PFSK-1 (cell line): ENCODE measurements at regions not wholly inside any gene's neighbourhood (a gene's known extent, or its start where the extent isn't known, plus 50 kb on each side); places are given as distances from the start of the nearest gene placed in this dataset.

Experiments used
- FOXP2 ChIP-seq: optimal IDR thresholded peaks from 2 replicates; pipeline ENCODE3; 2011; ENCODE audit warnings: borderline replicate concordance, control low read depth, inconsistent platforms; ENCODE audit not compliant: insufficient read depth; ENCODE audit errors: extremely low read length, extremely low read depth
- POLR2AphosphoS5 ChIP-seq: IDR thresholded peaks from 2 replicates; pipeline ENCODE4 v1.6.1; 2012; ENCODE audit warnings: low read depth, mild to moderate bottlenecking, control low read depth, low read length, moderate library complexity
- REST ChIP-seq, 2 experiments: IDR thresholded peaks; 2 replicates each; pipeline versions ENCODE4 v1.6.1 to v1.8.0; 2011 to 2012; ENCODE audit warnings: low read depth in 2 of 2, low read length in 2 of 2, control low read depth in 1 of 2, inconsistent platforms in 1 of 2, mild to moderate bottlenecking in 1 of 2, moderate library complexity in 1 of 2; ENCODE audit not compliant: insufficient read depth in 1 of 2
- SIN3A ChIP-seq: IDR thresholded peaks from 2 replicates; pipeline ENCODE4 v1.6.1; 2012; ENCODE audit warnings: mild to moderate bottlenecking, low read length, moderate library complexity, borderline replicate concordance; ENCODE audit not compliant: insufficient read depth
- TAF1 ChIP-seq: IDR thresholded peaks from 2 replicates; pipeline ENCODE4 v1.6.1; 2012; ENCODE audit warnings: low read length, control low read depth, borderline replicate concordance; ENCODE audit not compliant: insufficient read depth

GRCh38 chr3:161573136-161573535 lies 76.5 kb downstream of the OTOL1 start:
- TF ChIP-seq REST (IDR thresholded peaks at IDR 0.05; ENCODE audit: insufficient read depth in 1 of 2, low read depth in 2 of 2, low read length in 2 of 2) (no peak), SIN3A (no peak), POLR2AphosphoS5 (no peak), TAF1 (no peak), FOXP2 (no peak)

- TF ChIP-seq TAF1: no peak
- TF ChIP-seq REST (IDR thresholded peaks at IDR 0.05; ENCODE audit: insufficient read depth in 1 of 2, low read depth in 2 of 2, low read length in 2 of 2): no peak
- TF ChIP-seq FOXP2: no peak
- TF ChIP-seq POLR2AphosphoS5: no peak
- TF ChIP-seq SIN3A: no peak
Measured at GRCh38 chr3:161575901-161576300, 79.3 kb downstream of the OTOL1 start.

- TF ChIP-seq FOXP2: no peak
Measured at GRCh38 chr3:161576311-161576710, 79.7 kb downstream of the OTOL1 start.

- TF ChIP-seq TAF1: no peak
- TF ChIP-seq SIN3A: no peak
- no peak for TF ChIP-seq FOXP2
- no peak for TF ChIP-seq REST (IDR thresholded peaks at IDR 0.05; ENCODE audit: insufficient read depth in 1 of 2, low read depth in 2 of 2, low read length in 2 of 2)
- no peak for TF ChIP-seq POLR2AphosphoS5
Measured at GRCh38 chr3:161576714-161577510, 80.3 kb downstream of the OTOL1 start.

- no peak for TF ChIP-seq SIN3A
- TF ChIP-seq FOXP2: no peak
Measured at GRCh38 chr3:161577662-161578061, 81.1 kb downstream of the OTOL1 start.

- TF ChIP-seq SIN3A (no peak), REST (IDR thresholded peaks at IDR 0.05; ENCODE audit: insufficient read depth in 1 of 2, low read depth in 2 of 2, low read length in 2 of 2) (no peak), POLR2AphosphoS5 (no peak), FOXP2 (no peak), TAF1 (no peak)
Measured at GRCh38 chr3:161579395-161580126, 83.0 kb downstream of the OTOL1 start.
